D721Med (cell line): ENCODE measurements at regions not wholly inside any gene's neighbourhood (a gene's known extent, or its start where the extent isn't known, plus 50 kb on each side); places are given as distances from the start of the nearest gene placed in this dataset.

Source experiments
- DNase-seq: peaks from one replicate; pipeline ENCODE4 v3.0.0; 2011; ENCODE audit warnings: low spot score; ENCODE audit not compliant: insufficient read length
- FAIRE-seq: peaks from 2 replicates; lab custom pipeline; 2011; peaks lifted over from hg19 to GRCh38; lab: Jason Lieb, UNC
- TF ChIP-seq, protein P1 (sequence below): IDR thresholded peaks from 2 replicates; pipeline ENCODE4 v1.5.1; 2012; ENCODE audit warnings: mild to moderate bottlenecking, control low read depth; ENCODE audit not compliant: insufficient read depth; ENCODE audit errors: missing control alignments

DNA sequence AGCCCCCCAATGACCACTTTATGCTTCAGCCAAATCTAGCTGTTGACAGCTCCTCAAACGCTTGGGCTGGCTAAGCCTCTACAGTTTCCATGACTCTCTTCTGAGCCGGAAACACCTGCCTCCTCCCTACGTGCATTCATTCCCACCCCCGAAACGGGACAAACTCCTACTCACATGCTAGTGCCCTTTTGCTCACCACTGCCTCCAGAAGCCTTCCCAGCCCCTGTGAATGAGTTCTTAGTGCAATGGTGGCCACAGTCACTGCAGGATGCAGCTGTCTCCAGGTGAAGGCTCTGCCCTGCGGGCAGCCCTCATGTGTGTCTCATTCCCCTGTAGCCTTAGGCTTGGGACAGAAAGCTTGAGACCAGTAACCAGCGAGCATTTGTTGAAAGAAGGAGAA, 68.8 kb upstream of the DAB2IP start:
- TF ChIP-seq, protein P1, sequence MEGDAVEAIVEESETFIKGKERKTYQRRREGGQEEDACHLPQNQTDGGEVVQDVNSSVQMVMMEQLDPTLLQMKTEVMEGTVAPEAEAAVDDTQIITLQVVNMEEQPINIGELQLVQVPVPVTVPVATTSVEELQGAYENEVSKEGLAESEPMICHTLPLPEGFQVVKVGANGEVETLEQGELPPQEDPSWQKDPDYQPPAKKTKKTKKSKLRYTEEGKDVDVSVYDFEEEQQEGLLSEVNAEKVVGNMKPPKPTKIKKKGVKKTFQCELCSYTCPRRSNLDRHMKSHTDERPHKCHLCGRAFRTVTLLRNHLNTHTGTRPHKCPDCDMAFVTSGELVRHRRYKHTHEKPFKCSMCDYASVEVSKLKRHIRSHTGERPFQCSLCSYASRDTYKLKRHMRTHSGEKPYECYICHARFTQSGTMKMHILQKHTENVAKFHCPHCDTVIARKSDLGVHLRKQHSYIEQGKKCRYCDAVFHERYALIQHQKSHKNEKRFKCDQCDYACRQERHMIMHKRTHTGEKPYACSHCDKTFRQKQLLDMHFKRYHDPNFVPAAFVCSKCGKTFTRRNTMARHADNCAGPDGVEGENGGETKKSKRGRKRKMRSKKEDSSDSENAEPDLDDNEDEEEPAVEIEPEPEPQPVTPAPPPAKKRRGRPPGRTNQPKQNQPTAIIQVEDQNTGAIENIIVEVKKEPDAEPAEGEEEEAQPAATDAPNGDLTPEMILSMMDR: no peak
- no peak for FAIRE-seq
- no peak for DNase-seq

GRCh38 chr9:121584421-121584820, 67.0 kb upstream of the DAB2IP start:
- DNase-seq: no peak
- no peak for FAIRE-seq
- TF ChIP-seq, protein P1: no peak

DNA sequence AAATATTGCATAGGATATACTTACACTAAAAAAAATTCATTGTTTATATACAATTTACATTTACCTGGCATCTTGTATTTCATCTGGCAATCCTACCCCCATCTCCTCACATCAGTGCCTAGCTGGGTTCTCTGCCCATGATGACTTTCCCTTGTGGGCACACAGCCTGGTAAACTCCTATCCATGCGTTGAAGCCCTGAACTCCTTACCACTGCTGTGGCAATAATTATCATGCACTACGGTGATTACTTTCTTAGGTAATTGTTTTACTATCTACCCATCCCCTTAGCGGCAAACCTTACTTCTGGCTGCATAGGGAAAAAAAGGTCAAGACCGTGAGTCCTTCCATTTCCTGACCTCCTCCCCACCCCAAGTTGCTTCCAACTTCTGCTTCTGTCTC, 63.6 kb upstream of the DAB2IP start:
- DNase-seq (no peak), FAIRE-seq (no peak)
- TF ChIP-seq, protein P1: no peak

- DNase-seq (no peak), FAIRE-seq (no peak)
- TF ChIP-seq, protein P1: no peak
Measured at GRCh38 chr9:121589986-121590385, 61.4 kb upstream of the DAB2IP start.

GRCh38 chr9:121592265-121592664, 59.2 kb upstream of the DAB2IP start:
- FAIRE-seq (no peak), DNase-seq (no peak)
- TF ChIP-seq, protein P1: no peak

GRCh38 chr9:121593066-121593465, 58.4 kb upstream of the DAB2IP start:
- DNase-seq: no peak
- TF ChIP-seq, protein P1: no peak
- FAIRE-seq: no peak

DNA sequence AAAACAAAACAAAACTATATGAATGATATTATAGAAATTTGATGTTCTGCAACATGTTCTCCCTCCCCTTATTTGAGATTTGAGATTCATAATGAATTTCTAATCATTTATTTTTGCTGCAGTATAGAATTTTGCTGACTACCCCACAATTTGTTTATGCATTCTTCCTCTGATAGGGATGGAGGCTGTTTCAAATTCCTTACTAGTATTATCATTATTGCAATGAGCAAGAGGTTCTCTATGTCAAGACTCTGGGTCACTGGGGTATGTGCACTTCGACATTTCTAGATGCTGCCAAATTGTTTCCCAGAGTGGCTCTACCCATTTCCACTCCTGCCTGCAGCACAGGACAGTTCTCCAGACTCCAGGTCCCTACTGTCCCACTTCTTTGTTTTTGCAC, 54.9 kb upstream of the DAB2IP start:
- FAIRE-seq: no peak
- no peak for DNase-seq
- TF ChIP-seq, protein P1: no peak
